ENCODE measurements at regions not wholly inside any gene's neighbourhood (a gene's known extent, or its start where the extent isn't known, plus 50 kb on each side); places are given as distances from the start of the nearest gene placed in this dataset.

GRCh38 chr11:33457948-33458347, 200.8 kb downstream of the HIPK3 start:
- no peak for TF ChIP-seq CTCF (IDR thresholded peaks at IDR 0.05)
- no peak for TF ChIP-seq POLR2A (IDR thresholded peaks at IDR 0.05)
